ENCODE measurements at regions not wholly inside any gene's neighbourhood (a gene's known extent, or its start where the extent isn't known, plus 50 kb on each side); places are given as distances from the start of the nearest gene placed in this dataset.

GRCh38 chr2:120881981-120882788 is 146.5 kb downstream of the GLI2 start:
- TF ChIP-seq CTCF (IDR thresholded peaks at IDR 0.05; ENCODE audit: extremely low read depth in 1 of 2, insufficient read depth in 1 of 2, low read depth in 1 of 2, low read length in 2 of 2) (no peak), POLR2AphosphoS5 (IDR thresholded peaks at IDR 0.05; ENCODE audit: insufficient read depth, low read depth, low read length) (no peak), EZH2 (IDR thresholded peaks at IDR 0.05; ENCODE audit: borderline replicate concordance, low read depth, low read length, severe bottlenecking) (no peak)
